ENCODE measurements at regions not wholly inside any gene's neighbourhood (a gene's known extent, or its start where the extent isn't known, plus 50 kb on each side); places are given as distances from the start of the nearest gene placed in this dataset.

- H3K4me3 Mint-ChIP-seq = no peak overlapping the region
- no peaks in the 10 kb centered on the region for H3K4me1 Mint-ChIP-seq (ENCODE audit: low read depth)
- H3K27me3 Mint-ChIP-seq = peaks cover 9% of the 10 kb centered on the region
- H3K27ac Mint-ChIP-seq = no peak overlapping the region
- no peaks in the 10 kb centered on the region for H3K36me3 Mint-ChIP-seq (ENCODE audit: low read depth)
- H3K9me3 Mint-ChIP-seq = no peaks in the 10 kb centered on the region
Observed at GRCh38 chr9:115492869-115493268, 374.9 kb upstream of the TNC start.

GRCh38 chr9:115494393-115494792 lies 376.4 kb upstream of the TNC start:
- Mint-ChIP-seq H3K27ac (no peak overlapping the region), H3K36me3 (ENCODE audit: low read depth) (no peaks in the 10 kb centered on the region), H3K27me3 (peaks cover 9% of the 10 kb centered on the region)

DNA sequence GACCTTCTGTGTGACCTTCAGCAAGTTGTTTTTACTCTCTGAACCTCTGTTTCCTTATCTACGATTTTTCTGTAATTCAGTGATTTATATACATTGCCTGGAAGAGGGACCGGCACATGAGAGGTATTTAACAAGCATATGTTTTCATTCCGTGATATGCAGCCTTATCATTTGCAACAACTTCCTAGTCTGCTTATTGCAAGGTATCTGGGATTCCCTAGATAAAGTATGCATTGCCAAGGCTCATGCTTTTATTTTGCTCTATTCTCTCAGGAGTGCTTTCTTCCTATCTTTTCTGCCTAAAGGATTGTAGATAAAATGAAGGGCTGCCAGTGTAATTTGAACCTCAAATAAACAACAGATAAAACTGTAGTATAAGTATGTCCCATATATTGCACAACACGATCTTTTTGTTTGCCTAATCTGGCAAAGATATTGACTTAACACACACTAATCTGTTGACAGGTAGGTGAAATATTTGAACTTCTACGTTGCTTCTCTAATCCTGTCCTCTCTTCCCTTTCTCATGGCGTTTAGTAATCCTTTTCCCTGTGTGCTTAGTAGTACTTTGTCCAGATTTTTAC lies 377.2 kb upstream of the TNC start:
- no peaks in the 10 kb centered on the region for H3K4me1 Mint-ChIP-seq (ENCODE audit: low read depth)
- H3K36me3 Mint-ChIP-seq (ENCODE audit: low read depth) = no peaks in the 10 kb centered on the region
- peaks cover 9% of the 10 kb centered on the region for H3K27me3 Mint-ChIP-seq
- H3K9me3 Mint-ChIP-seq = no peaks in the 10 kb centered on the region
- no peak overlapping the region for H3K27ac Mint-ChIP-seq
- no peak overlapping the region for H3K4me3 Mint-ChIP-seq

More at GRCh38 chr9:115494393-115494792, 376.4 kb upstream of the TNC start:
- Mint-ChIP-seq H3K4me3 (no peak overlapping the region), H3K9me3 (no peaks in the 10 kb centered on the region), H3K4me1 (ENCODE audit: low read depth) (no peaks in the 10 kb centered on the region)

DNA sequence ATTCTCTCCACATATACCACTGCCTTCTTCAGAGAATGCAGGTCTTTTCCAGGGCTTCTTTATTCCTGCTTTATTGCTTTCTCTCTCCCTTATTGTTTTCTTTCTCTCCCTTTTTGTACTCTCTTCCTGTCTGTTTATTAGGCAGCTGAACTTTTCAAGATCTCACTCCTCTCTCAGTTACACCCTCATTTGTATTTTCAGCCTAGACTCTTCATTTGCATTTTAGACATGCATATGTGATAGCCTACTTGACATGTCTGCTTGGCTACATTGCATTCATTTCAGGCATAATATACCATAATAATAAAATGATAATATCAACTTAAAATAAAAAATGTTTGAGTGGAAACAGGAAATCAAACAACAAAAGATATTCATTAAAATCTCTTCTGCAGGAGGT lies 377.9 kb upstream of the TNC start:
- H3K27me3 Mint-ChIP-seq = peaks cover 14% of the 10 kb centered on the region
- H3K4me1 Mint-ChIP-seq (ENCODE audit: low read depth) = no peaks in the 10 kb centered on the region
- no peak overlapping the region for H3K27ac Mint-ChIP-seq
- H3K36me3 Mint-ChIP-seq (ENCODE audit: low read depth) = no peaks in the 10 kb centered on the region
- H3K4me3 Mint-ChIP-seq = no peak overlapping the region
- no peaks in the 10 kb centered on the region for H3K9me3 Mint-ChIP-seq

DNA sequence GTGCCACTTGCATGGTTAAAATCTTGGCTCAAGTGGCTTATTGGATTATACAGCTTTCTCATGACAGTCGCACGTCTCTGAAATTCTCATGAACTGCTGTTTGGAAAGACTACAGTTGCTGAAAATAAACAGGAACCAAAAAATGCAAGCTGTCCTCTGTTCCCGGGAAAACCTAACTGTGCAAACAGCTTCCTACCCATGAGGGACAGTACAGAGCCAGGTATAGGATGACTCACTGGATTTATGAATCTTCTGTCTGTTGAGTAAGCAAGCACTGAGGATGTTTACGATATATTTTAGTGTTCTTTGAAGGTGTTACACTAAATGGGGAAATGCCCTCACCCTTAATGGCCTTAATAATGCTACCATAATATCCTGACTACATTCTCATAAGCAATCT lies 380.3 kb upstream of the TNC start:
- Mint-ChIP-seq H3K4me3 (no peak overlapping the region), H3K27ac (no peak overlapping the region)

DNA sequence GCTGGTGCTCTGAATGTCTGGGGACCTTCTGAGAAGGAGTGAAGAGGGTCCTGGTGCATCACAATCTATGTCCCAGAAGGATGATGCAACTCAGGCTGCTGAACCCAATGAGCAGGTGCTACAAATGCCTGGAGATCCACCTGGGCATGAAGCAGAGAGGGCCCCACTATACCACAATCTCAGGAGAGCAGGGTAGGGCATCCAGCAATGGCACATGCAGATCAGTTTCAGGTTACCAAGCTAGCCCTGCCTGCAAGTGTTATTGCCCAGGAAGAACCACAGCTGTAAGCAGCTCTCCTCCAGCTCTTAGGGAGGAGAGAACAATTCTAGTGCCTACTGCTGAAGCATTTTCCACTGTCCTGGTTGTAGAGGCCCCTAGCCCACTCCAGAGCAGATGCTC lies 389.2 kb upstream of the TNC start:
- no peaks in the 10 kb centered on the region for H3K9me3 Mint-ChIP-seq
- H3K27ac Mint-ChIP-seq = no peak overlapping the region
- H3K4me1 Mint-ChIP-seq (ENCODE audit: low read depth) = no peaks in the 10 kb centered on the region
- peaks cover 13% of the 10 kb centered on the region for H3K27me3 Mint-ChIP-seq
- H3K4me3 Mint-ChIP-seq = no peak overlapping the region
- no peaks in the 10 kb centered on the region for H3K36me3 Mint-ChIP-seq (ENCODE audit: low read depth)

More for the DNA sequence above, 380.3 kb upstream of the TNC start:
- Mint-ChIP-seq H3K9me3 (no peaks in the 10 kb centered on the region), H3K4me1 (ENCODE audit: low read depth) (no peaks in the 10 kb centered on the region), H3K36me3 (ENCODE audit: low read depth) (no peaks in the 10 kb centered on the region), H3K27me3 (peaks cover 14% of the 10 kb centered on the region)

- H3K36me3 Mint-ChIP-seq (ENCODE audit: low read depth) = no peaks in the 10 kb centered on the region
- H3K4me3 Mint-ChIP-seq = no peak overlapping the region
- H3K27me3 Mint-ChIP-seq = peaks cover 11% of the 10 kb centered on the region
Observed at GRCh38 chr9:115513148-115513547, 395.2 kb upstream of the TNC start.

GRCh38 chr9:115514454-115514853 lies 396.5 kb upstream of the TNC start:
- no peak overlapping the region for H3K27ac Mint-ChIP-seq
- no peaks in the 10 kb centered on the region for H3K9me3 Mint-ChIP-seq
- no peaks in the 10 kb centered on the region for H3K36me3 Mint-ChIP-seq (ENCODE audit: low read depth)
- no peak overlapping the region for H3K4me3 Mint-ChIP-seq
- H3K27me3 Mint-ChIP-seq = peaks cover 15% of the 10 kb centered on the region
- no peaks in the 10 kb centered on the region for H3K4me1 Mint-ChIP-seq (ENCODE audit: low read depth)

More at GRCh38 chr9:115513148-115513547, 395.2 kb upstream of the TNC start:
- Mint-ChIP-seq H3K4me1 (ENCODE audit: low read depth) (no peaks in the 10 kb centered on the region), H3K9me3 (no peaks in the 10 kb centered on the region), H3K27ac (no peak overlapping the region)

DNA sequence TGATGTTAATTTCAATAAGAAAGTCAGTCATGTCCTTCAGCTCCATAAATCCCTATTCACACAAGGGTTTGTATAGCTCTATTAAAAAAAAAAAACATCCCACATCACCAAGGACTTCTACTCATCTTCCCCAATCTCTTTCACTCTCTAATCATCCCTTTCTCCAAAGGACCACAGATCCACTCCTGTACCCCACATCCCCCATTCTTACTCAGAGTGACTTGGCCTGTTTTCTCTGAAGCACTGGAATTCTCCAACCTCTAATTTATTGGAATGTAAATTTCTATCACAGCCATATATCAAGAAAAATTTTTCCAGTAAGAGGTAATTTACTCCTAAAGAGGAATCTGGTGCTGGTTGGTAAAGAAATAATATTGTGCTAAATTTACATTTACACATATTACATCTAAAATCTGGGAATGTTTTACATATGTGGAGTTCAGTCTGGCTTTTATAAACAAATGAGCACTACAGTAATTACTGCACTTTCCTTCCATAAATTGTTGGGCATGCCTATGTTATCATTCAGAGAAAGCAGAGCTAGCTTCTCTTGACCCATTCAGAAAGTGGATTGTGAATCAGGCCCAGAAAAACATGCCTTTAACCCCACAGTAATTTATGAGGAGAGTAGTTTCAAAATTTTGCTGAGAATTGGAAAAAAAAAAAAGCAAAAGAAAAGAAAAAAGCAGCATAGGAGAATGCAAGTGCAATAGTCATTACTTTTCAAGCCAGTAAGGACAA lies 399.5 kb upstream of the TNC start:
- no peaks in the 10 kb centered on the region for H3K9me3 Mint-ChIP-seq
- H3K27ac Mint-ChIP-seq = no peak overlapping the region
- no peaks in the 10 kb centered on the region for H3K36me3 Mint-ChIP-seq (ENCODE audit: low read depth)
- no peaks in the 10 kb centered on the region for H3K4me1 Mint-ChIP-seq (ENCODE audit: low read depth)
- H3K27me3 Mint-ChIP-seq = peaks cover 15% of the 10 kb centered on the region
- H3K4me3 Mint-ChIP-seq = no peak overlapping the region

- Mint-ChIP-seq H3K27me3 (peaks cover 20% of the 10 kb centered on the region), H3K4me3 (no peak overlapping the region), H3K36me3 (ENCODE audit: low read depth) (no peaks in the 10 kb centered on the region), H3K9me3 (no peaks in the 10 kb centered on the region), H3K4me1 (ENCODE audit: low read depth) (no peaks in the 10 kb centered on the region), H3K27ac (no peak overlapping the region)
Observed at GRCh38 chr9:115520646-115521045, 402.7 kb upstream of the TNC start.

- H3K4me1 Mint-ChIP-seq (ENCODE audit: low read depth) = no peaks in the 10 kb centered on the region
- peaks cover 28% of the 10 kb centered on the region for H3K27me3 Mint-ChIP-seq
- no peak overlapping the region for H3K4me3 Mint-ChIP-seq
- no peaks in the 10 kb centered on the region for H3K9me3 Mint-ChIP-seq
- no peaks in the 10 kb centered on the region for H3K36me3 Mint-ChIP-seq (ENCODE audit: low read depth)
- no peak overlapping the region for H3K27ac Mint-ChIP-seq
Observed at GRCh38 chr9:115522912-115523311, 405.0 kb upstream of the TNC start.

DNA sequence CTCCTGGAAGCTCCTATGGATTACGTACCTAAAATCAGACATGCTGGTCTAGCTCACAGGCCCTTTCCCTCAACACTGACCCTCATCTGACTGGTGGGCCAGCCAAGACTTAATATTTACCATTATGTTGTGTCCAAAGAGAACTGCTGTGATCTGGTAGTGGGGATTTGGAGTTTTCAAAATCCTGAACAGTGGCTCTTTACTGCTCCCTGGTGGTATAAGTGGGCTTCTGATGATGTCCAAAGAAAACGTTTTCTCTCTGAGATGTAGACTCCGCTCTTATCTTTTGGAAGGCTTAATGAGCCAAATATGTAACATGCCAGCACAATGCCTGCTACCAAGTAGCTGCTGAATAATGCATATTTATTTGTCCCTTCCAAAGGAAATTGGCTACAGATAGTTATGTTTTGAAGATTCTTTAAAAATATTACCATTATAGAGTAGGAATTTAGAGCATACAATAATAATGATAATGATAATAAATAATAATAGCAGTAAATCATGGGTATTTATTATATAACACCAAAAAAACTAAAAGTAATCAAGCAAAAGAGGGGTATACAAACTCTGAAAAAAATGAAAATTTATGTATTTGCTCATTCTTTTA lies 406.6 kb upstream of the TNC start:
- peaks cover 24% of the 10 kb centered on the region for H3K27me3 Mint-ChIP-seq
- H3K9me3 Mint-ChIP-seq = no peaks in the 10 kb centered on the region
- H3K4me3 Mint-ChIP-seq = no peak overlapping the region
- H3K36me3 Mint-ChIP-seq (ENCODE audit: low read depth) = no peaks in the 10 kb centered on the region
- H3K27ac Mint-ChIP-seq = no peak overlapping the region
- no peaks in the 10 kb centered on the region for H3K4me1 Mint-ChIP-seq (ENCODE audit: low read depth)

GRCh38 chr9:115525111-115526058 lies 407.4 kb upstream of the TNC start:
- Mint-ChIP-seq H3K36me3 (ENCODE audit: low read depth) (no peaks in the 10 kb centered on the region), H3K4me1 (ENCODE audit: low read depth) (no peaks in the 10 kb centered on the region), H3K4me3 (no peak overlapping the region), H3K9me3 (no peaks in the 10 kb centered on the region), H3K27ac (no peak overlapping the region), H3K27me3 (peaks cover 27% of the 10 kb centered on the region)

DNA sequence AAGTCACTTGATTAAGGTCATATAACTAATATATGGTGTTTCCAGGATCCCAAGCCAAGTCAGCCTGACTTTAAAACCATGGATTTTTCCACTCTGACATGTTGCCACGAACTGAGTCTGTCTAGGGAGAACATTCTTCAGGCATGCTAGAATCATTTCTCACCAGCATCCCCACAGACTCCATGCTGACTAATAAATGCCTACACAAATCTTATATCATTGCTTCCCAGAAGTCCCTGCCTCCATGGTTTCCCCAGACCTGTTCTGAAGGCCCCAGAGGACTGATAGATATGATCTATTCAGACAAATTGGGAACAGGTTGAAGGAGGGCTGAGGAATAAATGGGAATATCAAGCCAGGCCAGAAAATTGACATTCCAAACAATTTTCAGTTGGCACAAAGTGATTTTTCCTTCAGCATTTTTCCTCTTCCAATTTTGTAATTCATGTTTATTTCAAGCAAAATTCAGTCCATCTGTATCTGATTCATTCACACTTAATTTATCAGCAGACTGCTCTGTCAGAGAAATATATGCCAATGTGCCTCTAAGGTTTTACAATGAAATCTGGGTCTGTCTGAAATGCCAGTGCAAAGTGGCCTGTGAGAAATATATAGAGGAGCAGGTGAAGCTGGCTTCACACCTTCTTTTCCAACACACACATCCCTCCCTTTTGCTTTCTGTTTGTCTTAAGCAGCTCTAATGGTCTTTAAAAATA lies 413.6 kb upstream of the TNC start:
- H3K9me3 Mint-ChIP-seq = no peaks in the 10 kb centered on the region
- no peaks in the 10 kb centered on the region for H3K4me1 Mint-ChIP-seq (ENCODE audit: low read depth)
- H3K27me3 Mint-ChIP-seq = peaks cover 22% of the 10 kb centered on the region
- no peaks in the 10 kb centered on the region for H3K36me3 Mint-ChIP-seq (ENCODE audit: low read depth)
- no peak overlapping the region for H3K27ac Mint-ChIP-seq
- H3K4me3 Mint-ChIP-seq = no peak overlapping the region

Measured in stimulated activated naive CD8-positive, alpha-beta T cell treated with anti-CD3 and anti-CD28 coated beads, Interleukin-15, Interleukin-2, amounts not matched to agents 100 ng/mL and 50 ng/mL, for 24 hours (primary cell).